ENCODE measurements at regions not wholly inside any gene's neighbourhood (a gene's known extent, or its start where the extent isn't known, plus 50 kb on each side); places are given as distances from the start of the nearest gene placed in this dataset.
"Not testable (repeated sequence)": the region's sequence is repeated elsewhere in the genome, so short reads cannot be mapped to it uniquely, and the experiment has no call there.

- H3K4me3 ChIP-seq (ENCODE audit: low read length); DNase-seq (ENCODE audit: low read depth): not testable (repeated sequence)
These were observed 71.5 kb downstream of the WSB1 start for GRCh38 chr17:27365329-27365945.

- no peak for TF ChIP-seq CTCF (conservative IDR thresholded peaks at IDR 0.05; ENCODE audit: low read depth, low read length)
- no peak for DNase-seq (ENCODE audit: low read depth)
- no peak overlapping the region for H3K4me3 ChIP-seq (ENCODE audit: low read length)
These were observed 72.5 kb downstream of the WSB1 start for GRCh38 chr17:27366437-27366836.

DNA sequence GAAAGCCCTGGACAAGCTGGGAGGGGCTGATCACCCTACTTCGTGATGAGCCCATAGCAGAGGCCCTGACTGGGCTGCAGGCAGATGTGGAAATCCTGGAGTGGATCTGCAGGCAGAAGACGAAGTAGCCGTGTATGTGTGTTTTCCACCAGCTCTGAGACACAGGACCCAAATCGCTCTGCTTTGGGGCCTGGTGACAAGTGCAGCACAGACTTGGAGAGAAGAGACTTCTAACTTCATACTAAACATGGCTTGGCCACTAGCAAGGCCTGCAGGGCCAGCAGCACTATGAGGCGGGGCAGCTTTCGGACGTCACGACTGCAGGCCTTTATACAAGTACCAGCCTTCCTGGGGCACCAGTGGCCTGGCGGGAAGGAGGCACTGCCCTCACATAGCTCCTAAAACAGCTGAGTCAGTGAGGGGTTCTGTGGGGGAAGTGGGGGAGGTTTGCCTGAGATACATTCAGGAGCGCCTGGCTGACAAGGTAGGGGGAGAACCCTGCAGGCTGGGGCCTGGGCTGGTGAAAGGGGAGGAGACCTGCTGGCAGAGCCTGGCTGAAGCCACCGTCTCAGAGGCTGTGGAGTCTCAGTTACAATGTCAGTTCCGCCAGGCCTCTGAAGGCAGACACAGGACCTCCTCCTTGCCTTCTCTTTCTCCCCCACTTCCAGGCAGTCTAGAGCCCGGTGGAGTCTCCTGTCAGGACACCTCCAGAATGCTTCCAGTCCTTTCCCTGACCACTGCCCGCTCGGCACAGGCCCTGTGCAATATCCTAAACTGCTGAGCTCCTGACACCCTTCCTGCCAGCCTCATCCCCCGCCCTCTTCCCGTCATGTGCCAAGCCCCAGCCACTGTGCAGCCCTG is 73.4 kb downstream of the WSB1 start:
- no peak for TF ChIP-seq CTCF (conservative IDR thresholded peaks at IDR 0.05; ENCODE audit: low read depth, low read length)
- no peak for DNase-seq (ENCODE audit: low read depth)
- H3K4me3 ChIP-seq (ENCODE audit: low read length): no peak overlapping the region

DNA sequence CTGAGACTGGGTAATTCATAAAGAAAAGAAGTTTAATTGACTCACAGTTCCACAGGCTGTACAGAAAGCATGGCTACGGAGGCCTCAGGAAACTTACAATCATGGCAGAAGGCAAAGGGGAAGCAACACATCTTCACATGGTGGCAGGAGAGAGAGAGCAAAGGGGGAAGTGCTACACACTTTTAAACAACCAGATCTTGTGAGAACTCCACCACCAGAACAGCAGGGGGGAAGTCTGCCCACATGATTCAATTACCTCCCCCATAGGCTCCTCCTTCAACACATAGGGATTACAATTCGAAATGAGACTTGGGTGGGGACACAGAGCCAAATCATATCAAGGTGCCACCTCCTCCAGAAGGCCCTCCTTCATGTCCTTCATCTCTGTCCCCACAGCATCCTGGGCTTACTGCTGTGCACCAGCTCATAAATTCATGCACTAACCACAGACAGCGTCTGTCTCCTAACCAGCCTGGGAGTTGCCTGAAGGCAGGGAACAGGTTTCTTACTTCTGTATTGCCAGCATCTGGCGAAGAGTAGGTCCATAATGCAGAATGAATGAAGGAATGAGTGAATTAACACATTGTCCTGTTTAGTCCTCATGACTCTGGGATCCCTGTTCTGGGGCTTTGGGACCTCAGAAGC is 74.4 kb downstream of the WSB1 start:
- H3K4me3 ChIP-seq (ENCODE audit: low read length): no peak overlapping the region
- TF ChIP-seq CTCF (conservative IDR thresholded peaks at IDR 0.05; ENCODE audit: low read depth, low read length): no peak
- no peak for DNase-seq (ENCODE audit: low read depth)

GRCh38 chr17:27368980-27369379 is 75.1 kb downstream of the WSB1 start:
- no peak overlapping the region for H3K4me3 ChIP-seq (ENCODE audit: low read length)
- no peak for TF ChIP-seq CTCF (conservative IDR thresholded peaks at IDR 0.05; ENCODE audit: low read depth, low read length)
- DNase-seq (ENCODE audit: low read depth): no peak

DNA sequence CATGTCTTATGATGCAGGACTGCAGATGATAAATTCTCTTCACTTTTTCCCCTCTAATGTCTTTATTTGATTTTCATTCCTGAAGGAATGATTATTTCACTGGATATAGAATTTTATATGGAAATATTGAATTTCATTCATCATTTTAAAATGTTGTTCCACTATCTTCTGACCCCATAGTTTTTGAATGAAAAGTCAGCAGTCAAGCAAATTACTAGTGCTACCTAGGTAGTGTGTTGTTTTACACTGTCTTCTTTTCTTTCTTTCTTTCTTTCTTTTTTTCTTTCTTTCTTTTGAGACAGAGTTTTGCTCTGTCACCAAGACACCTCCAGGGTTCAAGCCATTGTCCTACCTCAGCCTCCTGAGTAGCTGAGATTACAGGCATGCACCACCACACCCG is 76.9 kb downstream of the WSB1 start:
- DNase-seq (ENCODE audit: low read depth): no peak
- no peak overlapping the region for H3K4me3 ChIP-seq (ENCODE audit: low read length)
- TF ChIP-seq CTCF (conservative IDR thresholded peaks at IDR 0.05; ENCODE audit: low read depth, low read length): no peak

- H3K4me3 ChIP-seq (ENCODE audit: low read length); DNase-seq (ENCODE audit: low read depth): not testable (repeated sequence)
These were observed 79.8 kb downstream of the WSB1 start for GRCh38 chr17:27373695-27374094.
